ENCODE measurements at regions not wholly inside any gene's neighbourhood (a gene's known extent, or its start where the extent isn't known, plus 50 kb on each side); places are given as distances from the start of the nearest gene placed in this dataset.

- Histone ChIP-seq H4K8ac (ENCODE audit: low read depth, low read length) (peak overlapping the region; percentile 32), H3K14ac (ENCODE audit: low read length) (peak overlapping the region; percentile 68), H4K91ac (ENCODE audit: low read depth, low read length) (peak overlapping the region; percentile 76), H3K36me3 (ENCODE audit: control insufficient read depth in 1 of 2, insufficient read depth in 2 of 2, low read length in 2 of 2) (no peaks in the 10 kb centered on the region), H3K4me1 (ENCODE audit: control insufficient read depth in 1 of 2, insufficient read depth in 2 of 2, low read length in 2 of 2) (peaks cover 32 to 35% of the 10 kb centered on the region in 2 experiments), H3K79me2 (ENCODE audit: control insufficient read depth, insufficient read depth, low read length, poor library complexity) (peaks cover 3% of the 10 kb centered on the region), H2AK5ac (ENCODE audit: low read length) (peak overlapping the region; percentile 60), H2AFZ (ENCODE audit: insufficient read depth, low read length, poor library complexity) (peak overlapping the region; percentile 52), H3K18ac (ENCODE audit: low read length) (peak overlapping the region; percentile 54), H3K9ac (ENCODE audit: low read length) (no peak overlapping the region), H3K27ac (ENCODE audit: low read depth, low read length) (no peak overlapping the region), H3K23ac (ENCODE audit: low read length) (no peak overlapping the region), H2BK5ac (ENCODE audit: low read depth, low read length, poor library complexity) (no peak overlapping the region), H3K9me3 (ENCODE audit: insufficient read depth, low read depth, low read length) (peaks cover 2% of the 10 kb centered on the region), H3K4me3 (ENCODE audit: low read depth, low read length) (peak overlapping the region; percentile 8), H2BK12ac (ENCODE audit: low read length) (peak overlapping the region; percentile 59), H3K79me1 (ENCODE audit: low read length) (peaks cover 21% of the 10 kb centered on the region), H4K12ac (ENCODE audit: low read depth, low read length) (peak overlapping the region; percentile 8), H2BK120ac (ENCODE audit: insufficient read depth, low read length, poor library complexity) (peak overlapping the region; percentile 50), H3K4me2 (ENCODE audit: low read length) (peak overlapping the region; percentile 50), H3K27me3 (ENCODE audit: insufficient read depth, low read length) (peaks cover 3% of the 10 kb centered on the region), H3K4ac (ENCODE audit: low read depth, low read length) (peak overlapping the region; percentile 17)
- WGBS (ENCODE audit: extremely low coverage, insufficient coverage, insufficient read length), result no CpG with 5 or more reads among the region's 35 CpGs
- peak in 1 of 2 donors; percentile 21 for DNase-seq
Observed at GRCh38 chr16:85461814-85462713, 151.1 kb upstream of the GSE1 start.

- Histone ChIP-seq H2AK5ac (ENCODE audit: low read length) (peak overlapping the region; percentile 1), H4K8ac (ENCODE audit: low read depth, low read length) (no peak overlapping the region), H3K4me1 (ENCODE audit: control insufficient read depth in 1 of 2, insufficient read depth in 2 of 2, low read length in 2 of 2) (peaks cover 32 to 35% of the 10 kb centered on the region in 2 experiments), H3K9me3 (ENCODE audit: insufficient read depth, low read depth, low read length) (peaks cover 2% of the 10 kb centered on the region), H2BK12ac (ENCODE audit: low read length) (peak overlapping the region; percentile 26), H3K4me3 (ENCODE audit: low read depth, low read length) (no peak overlapping the region), H4K91ac (ENCODE audit: low read depth, low read length) (peak overlapping the region; percentile 66), H3K18ac (ENCODE audit: low read length) (peak overlapping the region; percentile 27), H3K79me2 (ENCODE audit: control insufficient read depth, insufficient read depth, low read length, poor library complexity) (peaks cover 3% of the 10 kb centered on the region), H3K27me3 (ENCODE audit: insufficient read depth, low read length) (peaks cover 3% of the 10 kb centered on the region), H3K9ac (ENCODE audit: low read length) (no peak overlapping the region), H3K79me1 (ENCODE audit: low read length) (peaks cover 21% of the 10 kb centered on the region), H3K14ac (ENCODE audit: low read length) (no peak overlapping the region), H2AFZ (ENCODE audit: insufficient read depth, low read length, poor library complexity) (no peak overlapping the region), H3K23ac (ENCODE audit: low read length) (no peak overlapping the region), H3K36me3 (ENCODE audit: control insufficient read depth in 1 of 2, insufficient read depth in 2 of 2, low read length in 2 of 2) (no peaks in the 10 kb centered on the region), H3K27ac (ENCODE audit: low read depth, low read length) (no peak overlapping the region), H2BK120ac (ENCODE audit: insufficient read depth, low read length, poor library complexity) (peak overlapping the region; percentile 27), H2BK5ac (ENCODE audit: low read depth, low read length, poor library complexity) (no peak overlapping the region), H3K4me2 (ENCODE audit: low read length) (peak overlapping the region; percentile 26), H4K12ac (ENCODE audit: low read depth, low read length) (no peak overlapping the region), H3K4ac (ENCODE audit: low read depth, low read length) (no peak overlapping the region)
- WGBS (ENCODE audit: extremely low coverage, insufficient coverage, insufficient read length), result no CpG with 5 or more reads among the region's 80 CpGs
- DNase-seq, result no peak
Observed at GRCh38 chr16:85462714-85463611, 150.2 kb upstream of the GSE1 start.

GRCh38 chr16:85463672-85464382 lies 149.3 kb upstream of the GSE1 start:
- H3K18ac ChIP-seq (ENCODE audit: low read length), result peak overlapping the region; percentile 27
- H4K12ac ChIP-seq (ENCODE audit: low read depth, low read length), result no peak overlapping the region
- H2BK5ac ChIP-seq (ENCODE audit: low read depth, low read length, poor library complexity), result no peak overlapping the region
- peaks cover 2% of the 10 kb centered on the region for H3K9me3 ChIP-seq (ENCODE audit: insufficient read depth, low read depth, low read length)
- no peaks in the 10 kb centered on the region for H3K36me3 ChIP-seq (ENCODE audit: control insufficient read depth in 1 of 2, insufficient read depth in 2 of 2, low read length in 2 of 2)
- H3K79me1 ChIP-seq (ENCODE audit: low read length), result peaks cover 21% of the 10 kb centered on the region
- no peak overlapping the region for H3K14ac ChIP-seq (ENCODE audit: low read length)
- H3K4me2 ChIP-seq (ENCODE audit: low read length), result no peak overlapping the region
- H3K79me2 ChIP-seq (ENCODE audit: control insufficient read depth, insufficient read depth, low read length, poor library complexity), result peaks cover 3% of the 10 kb centered on the region
- H3K27ac ChIP-seq (ENCODE audit: low read depth, low read length), result no peak overlapping the region
- H3K4me1 ChIP-seq (ENCODE audit: control insufficient read depth in 1 of 2, insufficient read depth in 2 of 2, low read length in 2 of 2), result peaks cover 32 to 35% of the 10 kb centered on the region in 2 experiments
- H4K91ac ChIP-seq (ENCODE audit: low read depth, low read length), result no peak overlapping the region
- H3K27me3 ChIP-seq (ENCODE audit: insufficient read depth, low read length), result peaks cover 3% of the 10 kb centered on the region
- peak overlapping the region; percentile 9 for H2AK5ac ChIP-seq (ENCODE audit: low read length)
- no peak for DNase-seq
- H3K4me3 ChIP-seq (ENCODE audit: low read depth, low read length), result no peak overlapping the region
- H2BK12ac ChIP-seq (ENCODE audit: low read length), result peak overlapping the region; percentile 26
- no peak overlapping the region for H2AFZ ChIP-seq (ENCODE audit: insufficient read depth, low read length, poor library complexity)
- H3K23ac ChIP-seq (ENCODE audit: low read length), result no peak overlapping the region
- no CpG with 5 or more reads among the region's 26 CpGs for WGBS (ENCODE audit: extremely low coverage, insufficient coverage, insufficient read length)
- H3K9ac ChIP-seq (ENCODE audit: low read length), result no peak overlapping the region
- H3K4ac ChIP-seq (ENCODE audit: low read depth, low read length), result no peak overlapping the region
- peak overlapping the region; percentile 27 for H2BK120ac ChIP-seq (ENCODE audit: insufficient read depth, low read length, poor library complexity)
- H4K8ac ChIP-seq (ENCODE audit: low read depth, low read length), result no peak overlapping the region

Measured in trophoblast cell (in vitro differentiated cells and primary cell).